ENCODE measurements at regions not wholly inside any gene's neighbourhood (a gene's known extent, or its start where the extent isn't known, plus 50 kb on each side); places are given as distances from the start of the nearest gene placed in this dataset.

- Mint-ChIP-seq H3K9me3 (ENCODE audit: unreplicated experiment) (peaks cover 14% of the 10 kb centered on the region), H3K4me1 (ENCODE audit: insufficient read depth, unreplicated experiment) (no peaks in the 10 kb centered on the region), H3K4me3 (ENCODE audit: unreplicated experiment) (no peak overlapping the region), H3K36me3 (ENCODE audit: insufficient read depth, unreplicated experiment) (no peaks in the 10 kb centered on the region), H3K27me3 (ENCODE audit: insufficient read depth, unreplicated experiment) (no peaks in the 10 kb centered on the region), H3K27ac (ENCODE audit: low read depth, unreplicated experiment) (no peak overlapping the region)
- ChIA-PET POLR2A (no interaction called here), CTCF (no interaction called here)
- DNase-seq (ENCODE audit: unreplicated experiment): no peak
- intact Hi-C loops (cut with micrococcal nuclease): no loop called here
- no TSS peak for BruUV-seq (replicated peaks)
- TF ChIP-seq CTCF (IDR thresholded peaks at IDR 0.05; ENCODE audit: unreplicated experiment): no peak
These were observed 55.3 kb upstream of the NOL4 start for GRCh38 chr18:34280000-34280399.

GRCh38 chr18:34280653-34281052 is 55.9 kb upstream of the NOL4 start:
- Mint-ChIP-seq H3K36me3 (ENCODE audit: insufficient read depth, unreplicated experiment) (no peaks in the 10 kb centered on the region), H3K9me3 (ENCODE audit: unreplicated experiment) (peaks cover 14% of the 10 kb centered on the region), H3K27me3 (ENCODE audit: insufficient read depth, unreplicated experiment) (no peaks in the 10 kb centered on the region), H3K27ac (ENCODE audit: low read depth, unreplicated experiment) (no peak overlapping the region), H3K4me3 (ENCODE audit: unreplicated experiment) (no peak overlapping the region), H3K4me1 (ENCODE audit: insufficient read depth, unreplicated experiment) (no peaks in the 10 kb centered on the region)
- TF ChIP-seq CTCF (IDR thresholded peaks at IDR 0.05; ENCODE audit: unreplicated experiment): no peak
- intact Hi-C loops (cut with micrococcal nuclease): no loop called here
- CTCF ChIA-PET: no interaction called here
- no peak for DNase-seq (ENCODE audit: unreplicated experiment)
- no TSS peak for BruUV-seq (replicated peaks)
- POLR2A ChIA-PET: no interaction called here

GRCh38 chr18:34281290-34281689 is 56.6 kb upstream of the NOL4 start:
- POLR2A ChIA-PET: no interaction called here
- H3K27ac Mint-ChIP-seq (ENCODE audit: low read depth, unreplicated experiment): no peak overlapping the region
- BruUV-seq (replicated peaks): no TSS peak
- no peak for TF ChIP-seq CTCF (IDR thresholded peaks at IDR 0.05; ENCODE audit: unreplicated experiment)
- no peak overlapping the region for H3K4me3 Mint-ChIP-seq (ENCODE audit: unreplicated experiment)
- no peak for DNase-seq (ENCODE audit: unreplicated experiment)
- no peaks in the 10 kb centered on the region for H3K36me3 Mint-ChIP-seq (ENCODE audit: insufficient read depth, unreplicated experiment)
- CTCF ChIA-PET: no interaction called here
- peaks cover 14% of the 10 kb centered on the region for H3K9me3 Mint-ChIP-seq (ENCODE audit: unreplicated experiment)
- intact Hi-C loops (cut with micrococcal nuclease): no loop called here
- H3K27me3 Mint-ChIP-seq (ENCODE audit: insufficient read depth, unreplicated experiment): no peaks in the 10 kb centered on the region
- no peaks in the 10 kb centered on the region for H3K4me1 Mint-ChIP-seq (ENCODE audit: insufficient read depth, unreplicated experiment)

GRCh38 chr18:34281722-34282121 is 57.0 kb upstream of the NOL4 start:
- no peak for TF ChIP-seq CTCF (IDR thresholded peaks at IDR 0.05; ENCODE audit: unreplicated experiment)
- DNase-seq (ENCODE audit: unreplicated experiment): no peak
- no TSS peak for BruUV-seq (replicated peaks)
- Mint-ChIP-seq H3K27ac (ENCODE audit: low read depth, unreplicated experiment) (no peak overlapping the region), H3K9me3 (ENCODE audit: unreplicated experiment) (peaks cover 16% of the 10 kb centered on the region), H3K36me3 (ENCODE audit: insufficient read depth, unreplicated experiment) (no peaks in the 10 kb centered on the region), H3K27me3 (ENCODE audit: insufficient read depth, unreplicated experiment) (no peaks in the 10 kb centered on the region), H3K4me1 (ENCODE audit: insufficient read depth, unreplicated experiment) (no peaks in the 10 kb centered on the region), H3K4me3 (ENCODE audit: unreplicated experiment) (no peak overlapping the region)
- POLR2A ChIA-PET: no interaction called here
- CTCF ChIA-PET: no interaction called here
- intact Hi-C loops (cut with micrococcal nuclease): no loop called here
